NCI-H2107 treated with DMSO at 0.1 percent for 48 hours (cell line): ENCODE measurements at regions not wholly inside any gene's neighbourhood (a gene's known extent, or its start where the extent isn't known, plus 50 kb on each side); places are given as distances from the start of the nearest gene placed in this dataset.

Experiments
- DNase-seq: peaks from one replicate; lab custom pipeline; 2025; ENCODE audit not compliant: unreplicated experiment; lab: John Stamatoyannopoulos, UW

DNA sequence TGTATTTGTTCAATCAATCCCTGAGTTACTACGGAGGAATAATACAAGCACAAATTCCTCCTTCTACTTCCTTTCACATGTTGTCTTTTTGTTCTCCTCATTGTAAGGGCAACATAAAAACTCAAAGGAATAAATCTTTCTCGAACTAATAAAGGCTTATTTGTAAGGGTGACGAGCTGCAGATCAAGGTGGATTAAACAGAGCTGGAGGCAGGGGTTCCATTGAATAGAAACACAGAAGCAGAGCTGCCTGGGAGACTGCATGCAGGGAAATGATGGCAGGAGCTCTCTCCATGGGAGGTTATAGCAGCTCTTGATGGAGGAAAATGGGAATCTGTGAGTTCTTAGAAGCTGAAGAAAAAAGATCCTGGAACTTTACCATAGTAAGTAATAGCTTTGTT, 160.2 kb downstream of the CYYR1 start:
- DNase-seq, result no peak

DNA sequence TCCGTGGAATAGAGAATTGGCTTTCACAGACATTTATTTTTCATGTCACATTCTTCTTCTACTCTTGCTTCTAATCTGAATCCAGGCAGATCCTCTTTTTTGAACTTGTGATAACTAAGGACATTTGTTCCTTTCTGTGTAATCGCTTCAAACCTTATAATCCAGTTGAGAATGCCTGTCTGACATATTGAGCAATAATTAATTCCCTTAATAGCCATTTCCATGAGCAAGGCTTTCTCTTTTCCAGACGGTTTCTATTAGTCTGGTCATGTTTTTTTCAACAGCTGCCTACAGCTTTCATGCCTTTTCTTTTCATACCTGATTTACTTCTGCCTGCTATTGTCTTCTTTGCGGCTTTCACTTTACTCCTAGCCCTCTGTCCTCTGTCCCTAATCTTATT, 163.4 kb downstream of the CYYR1 start:
- no peak for DNase-seq

DNA sequence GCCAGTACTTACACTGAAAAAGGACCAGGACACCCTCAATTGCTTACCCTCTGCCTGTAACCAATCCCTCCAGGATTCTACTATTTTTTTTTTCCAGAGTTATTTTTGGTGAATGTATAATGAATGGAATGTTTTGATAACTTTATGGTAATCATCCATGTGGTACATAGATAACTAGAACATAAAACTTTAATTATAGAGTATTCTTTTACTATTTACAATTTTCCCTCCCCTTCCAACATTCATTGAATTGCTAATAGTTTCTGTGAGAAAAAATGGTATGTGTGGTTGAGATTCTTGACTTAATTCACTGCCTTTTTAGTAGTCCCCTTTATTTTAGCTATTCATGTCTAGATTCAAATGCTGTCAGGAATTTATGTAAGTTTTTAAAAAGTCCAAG, 164.6 kb downstream of the CYYR1 start:
- DNase-seq, result no peak

DNA sequence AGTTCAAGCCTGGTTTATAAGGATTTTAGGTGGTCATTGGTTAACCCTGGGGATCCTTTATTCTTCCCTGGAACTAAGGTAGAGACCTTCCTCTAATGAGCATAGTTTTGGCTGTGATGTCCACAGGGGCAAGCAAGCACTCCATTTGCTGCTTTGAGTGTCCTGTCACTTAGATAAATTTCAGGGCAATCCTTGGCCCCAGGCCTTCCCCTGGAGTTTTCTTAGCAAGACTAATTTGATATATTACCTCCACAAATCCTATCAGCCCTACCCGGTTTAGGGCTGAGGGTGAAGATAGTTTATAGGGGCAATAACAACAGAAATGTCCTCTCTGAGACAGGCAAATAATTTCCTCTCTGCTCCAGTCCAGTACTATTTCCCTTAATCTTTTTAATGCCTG, 166.6 kb downstream of the CYYR1 start:
- DNase-seq, result no peak

DNA sequence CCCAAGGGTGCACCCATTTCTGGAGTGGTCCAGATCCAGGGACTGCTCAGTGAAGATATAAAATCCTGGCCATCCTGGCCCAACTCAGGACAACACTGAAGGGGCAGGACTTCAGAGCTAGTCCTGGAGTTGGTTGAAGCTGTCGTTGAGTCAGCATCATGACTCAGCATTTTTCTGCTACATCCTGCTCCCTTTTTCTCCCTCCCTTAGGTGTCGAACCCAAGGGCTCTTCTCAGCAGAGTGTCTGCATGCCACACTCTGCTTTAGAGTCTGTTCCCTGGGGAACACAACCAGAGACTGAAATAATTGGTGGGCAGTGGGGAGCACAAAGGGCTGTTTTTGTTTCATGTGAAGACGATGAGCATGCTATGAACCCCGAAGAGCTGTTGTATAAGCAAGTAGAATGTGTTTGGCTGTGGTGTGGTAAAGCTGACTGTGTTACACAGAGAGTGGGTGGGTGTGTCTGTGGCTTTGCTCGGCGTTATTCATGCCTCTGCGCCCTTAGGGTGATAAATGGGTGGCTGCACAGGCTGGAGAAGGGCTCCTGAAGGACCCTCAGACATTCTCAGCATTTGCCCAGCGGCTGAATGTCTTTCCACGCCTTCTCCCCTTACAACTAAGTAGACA, 167.2 kb downstream of the CYYR1 start:
- DNase-seq, result peak; percentile 32

DNA sequence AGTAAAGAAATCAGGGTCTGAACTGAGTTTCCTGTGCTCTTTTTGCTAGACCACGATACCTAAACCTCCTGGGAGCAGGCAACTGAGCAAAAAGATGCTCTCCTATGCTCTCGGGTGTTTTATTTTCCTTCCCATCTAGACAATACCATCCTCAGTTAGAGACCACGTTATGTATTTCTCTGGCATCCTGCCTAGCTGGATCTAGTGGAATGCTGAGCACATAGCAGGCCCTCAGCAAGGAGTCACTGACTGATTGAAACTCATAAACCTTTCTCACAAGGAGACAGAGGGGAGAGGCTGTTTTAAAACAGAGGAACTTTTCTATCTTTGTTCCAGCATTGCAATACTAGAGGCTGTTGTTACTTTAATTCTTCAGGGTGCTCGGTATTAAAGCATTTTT, 168.0 kb downstream of the CYYR1 start:
- DNase-seq, result no peak

DNA sequence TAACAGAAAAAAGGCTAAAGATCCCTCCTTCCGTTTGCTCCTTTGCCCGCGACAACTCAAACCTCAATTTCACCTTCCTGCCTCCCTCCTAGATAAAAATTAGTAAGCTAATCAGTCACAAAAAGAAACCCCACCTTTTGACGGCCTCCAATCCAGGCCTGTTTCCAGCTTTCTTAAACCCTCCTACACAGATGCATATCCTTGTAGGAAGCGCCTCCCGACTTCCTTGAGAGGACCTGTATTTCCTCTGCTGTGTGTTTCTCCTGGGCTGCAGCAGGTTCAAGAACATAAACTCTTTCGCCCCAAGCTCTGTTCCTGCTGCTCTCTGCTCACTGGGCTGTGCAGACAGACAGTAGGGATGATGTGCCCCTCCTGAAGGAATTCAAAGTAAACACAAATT, 168.8 kb downstream of the CYYR1 start:
- no peak for DNase-seq

DNA sequence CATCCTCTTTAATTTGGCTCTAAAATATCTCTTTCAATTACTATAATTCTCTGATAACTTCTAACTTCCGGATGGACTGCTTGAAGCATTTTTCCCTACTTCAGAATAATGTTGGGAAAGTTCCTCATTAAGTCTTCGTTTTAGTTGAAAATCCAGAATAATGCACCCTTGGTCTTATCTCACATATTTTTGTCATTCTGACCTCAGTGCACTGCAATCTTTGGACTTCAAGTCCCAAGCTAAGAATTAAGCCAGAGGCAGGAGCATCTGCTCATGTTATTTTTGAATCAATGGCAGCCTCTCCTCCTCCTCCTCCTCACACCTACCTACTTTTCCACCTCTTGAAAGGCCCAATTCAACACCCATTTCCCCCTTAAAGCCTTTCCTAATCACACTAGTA, 169.8 kb downstream of the CYYR1 start:
- DNase-seq, result no peak

DNA sequence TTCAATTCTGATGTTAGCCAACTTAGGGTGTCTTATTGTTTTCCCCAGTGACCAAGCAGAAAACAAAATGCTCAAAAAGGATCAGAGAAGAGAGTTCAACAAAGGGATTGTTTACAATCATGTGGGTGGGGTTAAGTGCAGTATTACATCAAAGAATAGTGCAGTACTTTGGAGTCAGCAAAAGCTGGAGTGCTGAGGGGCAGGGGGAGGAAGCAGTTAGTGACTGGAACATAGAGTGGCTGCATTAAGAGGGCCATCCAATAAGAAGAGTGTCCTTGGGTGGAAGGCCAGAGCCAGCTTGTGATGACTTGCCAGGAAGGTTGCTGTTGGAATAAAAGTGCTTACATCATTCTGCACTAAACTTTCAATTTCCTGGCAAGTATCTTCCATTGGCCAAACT, 175.5 kb downstream of the CYYR1 start:
- no peak for DNase-seq

DNA sequence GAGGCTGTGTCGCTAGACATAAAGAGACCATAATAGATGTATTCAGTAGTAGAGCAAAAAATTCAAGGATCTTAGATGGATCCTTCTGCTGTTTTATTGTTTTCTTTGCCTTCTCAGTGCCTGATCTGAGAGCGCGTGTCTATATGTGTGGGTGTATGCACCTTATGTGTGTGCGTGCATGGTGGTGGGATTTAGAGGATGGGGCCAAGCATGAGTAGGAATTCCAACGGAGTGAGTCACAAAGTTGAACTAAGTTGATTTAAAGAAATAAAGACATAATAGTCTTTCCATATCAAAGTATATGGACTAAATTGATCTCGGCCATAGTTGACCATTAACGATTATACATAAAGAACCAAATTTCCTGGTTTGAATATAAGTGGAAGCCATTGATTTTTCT, 178.7 kb downstream of the CYYR1 start:
- no peak for DNase-seq

DNA sequence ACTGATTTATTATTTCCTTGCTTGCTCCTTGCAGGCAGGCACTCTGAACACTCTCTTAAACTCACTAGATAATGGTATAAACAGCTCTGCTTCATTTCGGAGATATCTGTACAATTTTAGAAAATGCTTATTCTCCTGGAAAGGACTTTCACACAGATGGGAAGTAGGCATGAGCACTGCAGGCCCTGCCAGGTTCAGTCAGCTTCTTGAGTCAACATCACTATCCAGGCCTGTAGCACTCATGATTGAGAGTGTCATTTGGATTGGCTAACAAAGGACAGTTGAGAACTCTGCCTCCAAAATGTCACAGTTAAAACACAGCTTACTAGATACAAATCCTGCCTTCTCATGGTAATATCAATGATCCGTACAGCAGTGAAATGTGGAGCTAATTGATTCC, 181.9 kb downstream of the CYYR1 start:
- no peak for DNase-seq

DNA sequence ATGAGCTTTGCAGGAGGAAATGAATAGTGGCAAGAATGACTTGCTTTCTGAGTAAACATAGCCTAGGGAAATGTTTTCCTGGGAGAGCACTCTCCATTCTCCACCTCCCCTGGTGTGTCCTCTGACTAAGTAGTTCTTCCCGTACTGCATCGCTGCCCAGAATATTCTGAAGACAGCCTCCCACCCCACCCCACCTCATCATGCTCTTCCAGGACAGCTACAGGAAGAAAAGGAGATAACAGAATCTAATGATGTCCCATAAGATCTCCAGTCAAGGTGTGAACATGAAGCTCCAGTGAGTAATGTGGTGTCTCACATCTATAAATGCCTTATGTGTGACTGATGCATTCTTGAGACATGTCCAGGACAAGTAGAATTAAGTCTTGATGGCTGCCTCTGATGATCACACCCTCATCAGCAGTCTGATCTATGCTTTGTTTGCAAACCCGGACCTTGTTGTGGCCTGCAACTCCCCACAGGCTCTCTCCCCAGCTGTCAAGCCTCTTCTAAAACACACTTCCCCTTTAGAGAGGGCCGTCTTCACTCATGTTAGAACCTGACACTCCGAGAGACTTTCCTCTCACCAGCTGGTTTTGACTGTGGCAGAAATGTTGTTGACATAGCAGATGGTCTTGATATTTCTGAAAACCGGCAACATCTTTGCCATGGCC, 183.0 kb downstream of the CYYR1 start:
- DNase-seq, result no peak

DNA sequence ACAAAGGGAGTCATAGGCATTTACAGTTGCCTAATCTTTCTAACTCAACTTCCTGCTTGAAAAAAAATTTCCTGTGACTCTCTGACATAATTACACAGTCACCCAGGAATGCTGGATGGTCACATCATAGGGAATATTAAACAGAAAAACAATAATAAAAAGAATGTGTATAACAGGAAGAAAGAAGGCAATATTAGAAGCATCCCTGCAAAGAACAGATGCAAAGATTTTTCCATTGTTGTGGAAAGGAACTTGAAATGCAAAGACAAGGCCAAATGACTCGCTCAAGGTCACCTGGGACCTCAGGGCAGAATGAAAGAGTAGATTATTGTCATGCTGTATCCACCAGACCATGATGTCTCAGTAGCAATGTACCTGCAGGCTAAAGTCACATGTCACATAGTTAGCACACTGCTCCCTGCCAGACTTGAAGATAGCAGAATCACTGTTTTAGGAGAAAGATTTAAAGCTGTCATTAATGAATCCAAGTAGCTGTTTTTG, 184.3 kb downstream of the CYYR1 start:
- no peak for DNase-seq

DNA sequence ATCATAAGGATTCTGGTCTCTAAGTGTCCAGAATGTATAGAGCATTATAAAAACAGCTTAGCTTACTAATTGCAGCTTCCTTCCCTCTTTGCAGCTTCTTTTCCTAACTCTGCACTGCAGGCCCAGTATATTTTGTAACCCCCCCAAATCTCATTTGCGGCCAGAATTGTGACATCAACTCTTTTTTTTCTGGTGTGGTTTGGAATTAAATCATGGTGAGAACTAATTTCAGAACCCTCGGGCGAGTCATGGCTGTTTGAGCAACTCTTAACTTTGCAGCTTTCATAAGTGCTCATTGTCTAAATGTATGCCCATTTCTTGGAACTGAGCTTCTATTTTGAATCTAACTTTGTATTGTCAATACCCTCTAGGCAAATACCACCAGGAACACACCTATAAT, 187.4 kb downstream of the CYYR1 start:
- no peak for DNase-seq

DNA sequence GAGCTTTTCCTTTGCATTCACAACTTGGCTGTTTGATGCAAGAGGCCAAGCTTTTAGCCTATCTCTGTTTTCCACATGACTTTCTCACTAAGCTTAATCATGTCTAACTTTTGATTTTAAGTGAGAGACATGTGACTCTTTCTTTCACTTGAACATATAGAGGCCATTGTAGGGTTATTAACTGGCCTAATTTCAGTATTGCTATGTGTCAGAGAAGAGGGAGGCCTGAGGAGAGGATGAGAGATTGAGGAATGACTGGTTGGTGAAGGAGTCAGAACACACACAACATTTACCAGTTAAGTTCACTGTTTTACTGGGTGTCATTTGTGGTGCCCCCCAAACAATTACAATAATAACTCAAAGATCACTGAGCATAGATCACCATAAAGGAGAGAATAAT, 193.5 kb downstream of the CYYR1 start:
- no peak for DNase-seq

DNA sequence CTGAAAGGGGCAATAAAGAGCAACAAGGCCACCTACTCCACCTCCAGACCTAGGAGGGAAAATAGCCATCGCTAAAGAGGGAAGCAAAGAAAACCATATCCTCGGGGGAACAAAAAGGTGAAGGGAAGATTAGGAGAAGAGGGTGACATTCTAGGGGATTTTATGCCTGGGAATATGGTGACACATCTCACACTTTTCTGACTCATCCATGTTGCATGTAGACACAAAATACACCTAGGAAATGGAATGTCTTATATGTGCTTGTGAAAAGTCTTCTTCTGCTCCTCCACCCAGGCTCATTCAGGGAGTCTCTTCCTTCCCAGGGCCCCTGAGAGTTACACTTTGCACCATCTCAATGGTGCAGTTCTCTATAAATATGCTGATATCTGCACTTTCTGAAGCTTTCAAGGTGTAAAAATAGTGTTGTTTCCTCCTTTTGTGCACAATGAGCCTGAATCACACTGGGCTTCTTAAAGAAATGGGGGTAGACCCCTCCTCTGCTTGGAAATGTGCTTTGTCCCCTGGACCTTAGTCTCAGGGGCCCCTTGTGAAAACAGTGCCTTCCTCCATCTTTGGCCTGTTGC, 195.9 kb downstream of the CYYR1 start:
- no peak for DNase-seq

DNA sequence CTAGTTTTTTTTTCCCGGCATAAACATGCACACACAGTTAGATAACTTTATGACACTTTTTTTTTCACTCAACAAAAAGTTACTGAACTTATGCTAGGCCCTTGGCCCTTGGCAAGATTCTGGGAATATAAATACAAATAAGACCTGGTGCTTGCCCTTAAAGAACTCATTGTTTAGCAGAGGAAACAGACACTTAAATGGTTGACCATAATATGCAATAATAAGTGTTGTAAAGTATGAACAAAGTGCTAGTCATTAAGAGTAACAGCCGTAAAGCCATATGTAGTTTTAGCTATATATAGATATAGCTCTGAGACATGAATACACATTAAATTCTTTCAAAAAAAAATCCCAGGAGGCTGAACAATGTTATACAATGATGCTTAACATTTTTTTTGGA, 198.3 kb downstream of the CYYR1 start:
- no peak for DNase-seq

DNA sequence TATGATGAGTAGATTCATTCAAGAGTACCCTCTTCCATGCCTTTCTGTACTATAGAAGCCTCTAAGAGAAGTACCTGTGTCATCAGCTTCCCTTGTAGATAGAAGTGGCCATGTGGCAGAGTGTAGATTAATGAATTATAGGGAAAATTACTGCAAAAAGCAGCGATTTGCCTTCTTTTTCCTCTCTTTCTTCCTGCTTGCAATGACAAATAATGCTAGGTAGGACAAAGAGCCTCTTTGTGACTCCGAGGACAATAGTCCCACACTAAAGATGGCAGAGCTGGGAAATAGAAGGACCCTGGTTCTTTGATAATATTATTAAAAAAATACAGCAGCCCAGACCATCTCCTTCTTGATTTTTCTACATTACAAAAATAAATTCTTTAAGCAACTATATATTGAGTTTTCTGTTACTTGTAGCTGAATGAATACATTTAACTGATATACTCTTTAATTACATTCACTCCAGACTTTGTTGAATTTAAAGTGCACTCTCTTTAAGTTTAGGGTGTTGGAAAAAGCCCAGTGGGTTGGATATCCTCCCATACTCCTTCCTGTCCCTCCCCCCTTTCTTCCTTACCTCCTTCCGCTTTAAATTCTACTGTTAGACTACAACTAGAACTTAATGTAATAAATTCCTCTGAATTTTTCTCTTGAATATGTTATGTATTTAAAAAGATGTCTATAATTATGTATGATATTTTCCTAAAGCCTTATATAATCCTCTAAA, 198.2 kb upstream of the APP start:
- DNase-seq, result no peak

DNA sequence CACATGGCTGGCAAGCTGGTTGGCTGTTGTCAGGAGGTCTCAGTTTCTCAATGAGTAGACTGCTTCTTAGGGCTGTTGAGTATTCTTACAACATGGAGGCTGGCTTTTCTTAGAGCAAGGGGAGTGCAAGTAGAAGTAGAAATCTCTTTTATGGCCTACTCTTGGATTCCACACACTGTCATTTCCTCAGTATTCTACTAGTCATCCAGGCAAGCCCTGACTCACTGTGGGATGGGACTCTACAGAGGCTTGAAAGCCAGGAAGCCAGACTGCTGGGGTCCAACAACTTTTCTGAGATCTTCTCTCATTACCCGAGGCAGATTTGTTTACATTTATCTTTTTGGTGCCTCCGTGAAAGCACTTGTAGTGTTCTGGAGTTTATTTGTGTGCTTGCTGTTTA, 196.2 kb upstream of the APP start:
- no peak for DNase-seq

DNA sequence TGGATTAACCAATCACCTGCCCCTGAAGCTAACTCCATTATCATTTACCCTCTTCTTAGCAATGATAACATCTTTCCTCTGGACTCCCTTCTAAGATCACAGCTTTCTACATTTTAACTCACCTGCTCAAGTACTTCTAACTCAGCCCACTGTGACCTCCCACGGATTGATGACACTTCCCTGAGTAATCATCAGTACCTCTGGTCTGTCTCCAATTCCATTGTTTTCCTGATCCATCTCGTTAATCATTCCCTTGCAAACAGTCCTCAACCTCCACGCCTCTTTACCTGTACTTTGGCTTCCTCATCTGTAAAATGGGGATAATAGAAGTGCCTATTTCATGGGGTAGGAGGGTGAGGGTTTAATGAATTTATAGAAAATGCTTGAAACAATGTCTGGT, 195.3 kb upstream of the APP start:
- DNase-seq, result no peak

DNA sequence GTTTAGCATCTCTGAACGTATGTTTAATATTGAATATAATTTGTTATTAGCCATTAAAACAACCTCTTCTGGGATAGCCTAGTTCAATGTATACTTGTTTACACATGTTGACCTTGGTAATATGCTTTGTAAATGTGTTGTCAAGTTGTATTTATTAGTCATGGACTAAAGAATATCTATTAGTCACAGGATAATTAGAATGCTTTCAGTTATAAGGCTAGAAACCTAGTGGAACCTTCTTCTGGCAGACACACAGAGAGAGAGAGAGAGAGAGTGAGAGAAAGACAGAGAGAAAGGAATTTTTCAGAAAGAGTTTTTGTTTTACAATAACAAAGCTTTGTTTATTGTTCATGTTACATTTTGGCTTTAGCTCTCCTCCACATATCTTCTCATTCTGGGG, 181.1 kb upstream of the APP start:
- no peak for DNase-seq

DNA sequence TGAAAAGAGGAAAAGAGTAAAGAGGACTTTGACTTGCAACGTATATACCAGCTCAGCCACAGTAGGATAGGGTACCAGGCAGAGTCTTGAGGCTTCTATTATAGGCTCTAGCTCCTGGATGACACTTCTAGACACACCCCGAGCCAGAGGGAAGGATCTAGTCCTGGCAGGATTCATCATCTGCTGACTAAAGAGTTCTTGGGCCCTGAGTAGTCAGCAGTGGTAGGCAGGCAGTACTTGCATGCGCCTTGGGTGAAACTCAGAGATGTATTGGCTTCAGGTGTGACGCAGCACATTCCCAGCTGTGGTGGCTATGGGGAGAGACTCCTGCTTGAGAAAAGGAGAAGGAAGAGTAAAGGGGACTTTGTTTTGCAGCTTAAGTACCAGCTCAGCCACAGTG, 162.3 kb upstream of the APP start:
- no peak for DNase-seq
